ENCODE measurements at regions not wholly inside any gene's neighbourhood (a gene's known extent, or its start where the extent isn't known, plus 50 kb on each side); places are given as distances from the start of the nearest gene placed in this dataset.
"Not testable (repeated sequence)": the region's sequence is repeated elsewhere in the genome, so short reads cannot be mapped to it uniquely, and the experiment has no call there.

- Histone ChIP-seq H3K79me2 (ENCODE audit: insufficient read depth) (no peaks in the 10 kb centered on the region), H3F3A (ENCODE audit: insufficient read depth) (no peaks in the 10 kb centered on the region), H3K27ac (no peak overlapping the region), H3K36me3 (ENCODE audit: low read depth) (no peaks in the 10 kb centered on the region), H3K4me1 (ENCODE audit: insufficient read depth) (no peaks in the 10 kb centered on the region), H4K20me1 (ENCODE audit: insufficient read depth) (no peaks in the 10 kb centered on the region), H3K9me3 (ENCODE audit: low read depth) (no peaks in the 10 kb centered on the region), H3K4me2 (ENCODE audit: unreplicated experiment) (no peak overlapping the region), H3K27me3 (replicated peaks; ENCODE audit: insufficient read depth) (no peaks in the 10 kb centered on the region), H3K9me2 (ENCODE audit: insufficient read depth) (no peaks in the 10 kb centered on the region), H2AFZ (no peak overlapping the region), H3K4me3 (no peak overlapping the region), H3K9ac (no peak overlapping the region)
- WGBS, 2 experiments (ENCODE audit: low coverage in 1 of 2, low lambda C conversion rate in 2 of 2, missing lambda C conversion rate in 2 of 2): 22 to 26% methylated on average over 3 of the region's 3 CpGs
- in situ Hi-C loops (cut with MboI): no loop called here
- peak; percentile 3 for DNase-seq
- TF ChIP-seq EZH2 (IDR thresholded peaks at IDR 0.05; ENCODE audit: insufficient read depth, poor library complexity, severe bottlenecking) (no peak), EZH2phosphoT487 (IDR thresholded peaks at IDR 0.05; ENCODE audit: insufficient read depth, low read depth) (no peak)
These were observed 91.8 kb upstream of the DAPK1 start for GRCh38 chr9:87405677-87406542.

GRCh38 chr9:87406543-87407166 lies 91.0 kb upstream of the DAPK1 start:
- no peak overlapping the region for H3K4me3 ChIP-seq
- H3K4me2 ChIP-seq (ENCODE audit: unreplicated experiment): no peak overlapping the region
- no peaks in the 10 kb centered on the region for H3F3A ChIP-seq (ENCODE audit: insufficient read depth)
- 79 to 81% methylated on average over 4 of the region's 4 CpGs for WGBS, 2 experiments (ENCODE audit: low coverage in 1 of 2, low lambda C conversion rate in 2 of 2, missing lambda C conversion rate in 2 of 2)
- H3K27ac ChIP-seq: no peak overlapping the region
- in situ Hi-C loops (cut with MboI): no loop called here
- H3K9me3 ChIP-seq (ENCODE audit: low read depth): no peaks in the 10 kb centered on the region
- no peaks in the 10 kb centered on the region for H3K9me2 ChIP-seq (ENCODE audit: insufficient read depth)
- no peak overlapping the region for H3K9ac ChIP-seq
- H3K4me1 ChIP-seq (ENCODE audit: insufficient read depth): no peaks in the 10 kb centered on the region
- H3K27me3 ChIP-seq (replicated peaks; ENCODE audit: insufficient read depth): no peaks in the 10 kb centered on the region
- no peak for TF ChIP-seq EZH2phosphoT487 (IDR thresholded peaks at IDR 0.05; ENCODE audit: insufficient read depth, low read depth)
- TF ChIP-seq EZH2 (IDR thresholded peaks at IDR 0.05; ENCODE audit: insufficient read depth, poor library complexity, severe bottlenecking): no peak
- H3K79me2 ChIP-seq (ENCODE audit: insufficient read depth): no peaks in the 10 kb centered on the region
- H4K20me1 ChIP-seq (ENCODE audit: insufficient read depth): no peaks in the 10 kb centered on the region
- no peak for DNase-seq
- no peaks in the 10 kb centered on the region for H3K36me3 ChIP-seq (ENCODE audit: low read depth)
- no peak overlapping the region for H2AFZ ChIP-seq

- in situ Hi-C loops (cut with MboI); H3K9me2 ChIP-seq (ENCODE audit: insufficient read depth); H2AFZ ChIP-seq; H3K4me3 ChIP-seq; H3K9ac ChIP-seq; H3K9me3 ChIP-seq (ENCODE audit: low read depth); H3K79me2 ChIP-seq (ENCODE audit: insufficient read depth); H3K4me1 ChIP-seq (ENCODE audit: insufficient read depth); H3F3A ChIP-seq (ENCODE audit: insufficient read depth); H4K20me1 ChIP-seq (ENCODE audit: insufficient read depth); H3K36me3 ChIP-seq (ENCODE audit: low read depth); DNase-seq; H3K27ac ChIP-seq; H3K27me3 ChIP-seq (replicated peaks; ENCODE audit: insufficient read depth); H3K4me2 ChIP-seq (ENCODE audit: unreplicated experiment): not testable (repeated sequence)
- WGBS, 2 experiments (ENCODE audit: low coverage in 1 of 2, low lambda C conversion rate in 2 of 2, missing lambda C conversion rate in 2 of 2): 71 to 73% methylated on average over 16 of the region's 16 CpGs
These were observed 87.3 kb upstream of the DAPK1 start for GRCh38 chr9:87410047-87411005.

GRCh38 chr9:87420884-87421283 lies 76.8 kb upstream of the DAPK1 start:
- TF ChIP-seq EZH2 (IDR thresholded peaks at IDR 0.05; ENCODE audit: insufficient read depth, poor library complexity, severe bottlenecking): no peak
- no peak for TF ChIP-seq EZH2phosphoT487 (IDR thresholded peaks at IDR 0.05; ENCODE audit: insufficient read depth, low read depth)
- Histone ChIP-seq H2AFZ (no peak overlapping the region), H3K9me2 (ENCODE audit: insufficient read depth) (no peaks in the 10 kb centered on the region), H3K36me3 (ENCODE audit: low read depth) (no peaks in the 10 kb centered on the region), H3K4me1 (ENCODE audit: insufficient read depth) (no peaks in the 10 kb centered on the region), H3K9me3 (ENCODE audit: low read depth) (no peaks in the 10 kb centered on the region), H3F3A (ENCODE audit: insufficient read depth) (no peaks in the 10 kb centered on the region), H4K20me1 (ENCODE audit: insufficient read depth) (no peaks in the 10 kb centered on the region), H3K79me2 (ENCODE audit: insufficient read depth) (no peaks in the 10 kb centered on the region), H3K9ac (no peak overlapping the region), H3K4me2 (ENCODE audit: unreplicated experiment) (no peak overlapping the region), H3K4me3 (no peak overlapping the region), H3K27ac (no peak overlapping the region), H3K27me3 (replicated peaks; ENCODE audit: insufficient read depth) (0 out of 2 replicates have a peak, but pooled peaks cover 5% of the 10 kb centered on the region)
- in situ Hi-C loops (cut with MboI): no loop called here
- no peak for DNase-seq
- WGBS, 2 experiments (ENCODE audit: low coverage in 1 of 2, low lambda C conversion rate in 2 of 2, missing lambda C conversion rate in 2 of 2): 38 to 44% methylated on average over 1 of the region's 1 CpG
